Activated CD8-positive, alpha-beta memory T cell treated with anti-CD3 and anti-CD28 coated beads, Interleukin-2, amount 50 U/mL, for 4 hours (primary cell): ENCODE measurements at regions not wholly inside any gene's neighbourhood (a gene's known extent, or its start where the extent isn't known, plus 50 kb on each side); places are given as distances from the start of the nearest gene placed in this dataset.

Experiments used
- DNase-seq: peaks from one replicate; pipeline ENCODE4 v3.0.0-alpha.2; 2020

DNA sequence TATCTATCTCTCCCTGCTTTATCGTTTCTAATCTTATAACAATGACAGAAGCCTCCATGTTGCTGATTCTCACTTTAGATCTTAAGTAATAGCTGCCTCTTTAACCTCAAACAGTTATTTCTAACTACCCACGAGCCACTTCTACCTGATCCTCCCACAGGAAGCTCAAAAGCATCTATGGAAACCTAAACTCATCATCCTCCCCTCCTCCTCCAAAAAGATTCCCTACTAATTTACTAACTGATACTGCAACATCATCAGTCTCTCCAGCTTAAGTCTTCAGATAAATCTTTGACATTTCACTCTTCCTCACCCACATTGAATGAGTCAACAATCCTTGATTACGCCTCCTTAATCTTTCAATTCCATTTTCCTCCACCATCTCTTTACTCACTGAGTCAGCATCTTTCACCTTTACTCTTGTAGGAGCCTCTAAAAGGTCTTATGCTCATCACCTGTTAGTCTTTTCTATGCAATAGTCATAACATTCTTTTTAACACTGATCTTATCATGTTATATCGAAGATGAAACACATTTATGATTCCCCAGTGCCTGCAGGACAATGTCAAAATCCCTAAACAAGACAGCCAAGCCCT, 526.7 kb upstream of the CDH4 start:
- DNase-seq: no peak

DNA sequence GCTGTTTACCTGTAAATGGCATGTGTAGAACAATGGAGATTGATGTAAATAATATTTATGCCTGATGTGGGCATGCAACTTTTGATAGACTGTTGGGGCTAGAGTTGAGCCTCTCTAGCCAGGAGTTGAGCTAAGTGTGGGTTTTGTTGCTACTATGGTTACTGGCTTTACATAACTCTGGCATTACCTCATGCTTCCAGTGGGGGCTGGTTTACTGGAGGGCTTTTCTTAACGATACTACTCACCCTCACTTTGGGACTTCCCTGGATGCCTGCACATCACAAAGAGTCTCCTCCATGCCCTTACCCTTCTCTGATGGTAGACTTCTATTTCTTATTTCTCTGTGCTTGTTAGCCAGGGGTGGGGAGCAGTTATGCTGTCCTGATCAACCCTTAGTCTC, 524.6 kb upstream of the CDH4 start:
- DNase-seq: no peak

DNA sequence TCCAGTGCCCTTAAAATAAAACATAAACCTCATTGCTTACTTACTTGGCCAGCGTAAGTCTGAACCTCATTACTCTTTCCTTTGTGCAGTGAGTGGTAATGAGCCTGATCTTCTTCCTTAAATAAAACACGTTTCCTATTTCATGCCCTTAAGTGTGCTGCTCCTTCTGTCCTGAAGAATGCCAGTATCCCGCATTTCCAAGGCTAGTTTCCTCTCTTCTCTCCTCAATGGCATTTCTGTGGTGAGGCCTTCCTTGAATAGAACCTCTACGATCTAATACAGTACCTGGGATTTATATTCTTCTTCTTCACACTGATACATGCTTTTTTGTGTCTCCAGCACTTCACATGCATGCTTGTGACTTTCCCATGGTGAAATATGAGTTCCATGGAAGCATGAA, 523.4 kb upstream of the CDH4 start:
- DNase-seq: no peak

DNA sequence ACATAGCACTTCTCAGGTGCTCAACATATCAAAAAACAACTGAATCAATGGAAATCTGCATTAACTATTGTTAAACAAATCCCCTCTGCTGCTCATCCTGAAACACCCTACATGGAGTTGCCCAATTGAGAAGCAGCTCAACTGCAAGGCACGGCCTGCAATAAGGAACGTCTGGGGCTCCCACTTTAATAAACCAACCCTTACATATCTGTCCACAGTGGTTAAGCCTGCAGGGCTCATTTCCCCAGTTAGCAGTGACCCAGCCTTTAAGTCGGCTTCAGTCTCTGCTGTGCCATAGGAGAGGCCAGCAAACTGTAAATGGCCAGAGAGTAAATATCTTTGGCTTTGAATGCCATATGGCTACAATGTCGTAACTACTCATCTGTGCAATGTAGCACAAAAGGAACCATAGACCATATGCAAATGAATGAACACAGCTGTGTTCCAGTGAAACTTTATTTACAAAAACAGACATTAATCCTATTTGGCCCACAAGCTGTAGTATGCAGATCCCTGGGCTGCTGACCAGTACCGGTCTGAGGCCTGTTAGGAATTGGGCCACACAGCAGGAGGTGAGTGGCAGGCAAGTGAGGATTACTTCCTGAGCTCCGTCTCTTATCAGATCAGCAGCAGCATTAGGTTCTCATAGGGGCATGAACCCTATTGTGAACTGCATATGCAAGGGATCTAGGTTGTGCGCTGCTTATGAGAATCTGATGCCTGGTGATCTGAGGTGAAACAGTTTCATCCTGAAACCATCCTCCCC, 522.7 kb upstream of the CDH4 start:
- no peak for DNase-seq

DNA sequence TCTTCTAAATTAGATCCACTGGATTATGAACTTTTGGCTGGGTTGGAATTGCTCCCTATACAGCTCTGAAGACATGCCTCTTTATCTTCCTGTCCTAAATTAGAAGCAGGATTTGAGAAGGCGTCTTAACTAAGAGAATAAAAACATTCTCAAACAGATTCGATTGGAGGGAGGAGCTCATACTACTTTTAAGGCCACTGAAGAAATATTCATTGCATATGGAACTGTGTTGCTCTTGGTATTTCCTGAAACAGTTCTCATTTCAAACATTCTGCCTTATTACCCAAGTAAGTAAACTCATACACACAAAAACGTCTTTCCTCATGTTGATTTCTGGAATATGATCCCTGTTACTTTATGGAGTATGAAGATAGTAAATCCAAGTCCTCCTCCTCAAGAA, 519.7 kb upstream of the CDH4 start:
- no peak for DNase-seq

DNA sequence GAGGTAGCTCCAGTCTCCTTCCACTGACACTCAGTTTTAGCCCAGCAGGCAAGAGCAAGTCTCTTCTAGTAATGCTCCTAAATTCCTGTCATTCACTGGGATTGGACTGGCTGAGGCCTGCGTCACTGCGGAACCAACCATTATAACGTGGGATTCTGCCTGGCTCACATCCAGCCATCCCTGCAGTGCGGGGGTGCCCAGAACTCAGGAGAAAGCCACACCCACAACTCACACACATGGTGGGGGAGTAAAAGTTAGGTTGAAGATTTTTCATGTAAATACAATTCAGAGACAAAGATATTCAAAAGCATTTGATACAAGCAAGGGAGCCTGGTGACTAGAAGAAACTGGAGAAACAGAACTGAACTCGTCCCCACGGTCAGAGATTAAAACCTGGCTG, 504.0 kb upstream of the CDH4 start:
- DNase-seq: no peak

DNA sequence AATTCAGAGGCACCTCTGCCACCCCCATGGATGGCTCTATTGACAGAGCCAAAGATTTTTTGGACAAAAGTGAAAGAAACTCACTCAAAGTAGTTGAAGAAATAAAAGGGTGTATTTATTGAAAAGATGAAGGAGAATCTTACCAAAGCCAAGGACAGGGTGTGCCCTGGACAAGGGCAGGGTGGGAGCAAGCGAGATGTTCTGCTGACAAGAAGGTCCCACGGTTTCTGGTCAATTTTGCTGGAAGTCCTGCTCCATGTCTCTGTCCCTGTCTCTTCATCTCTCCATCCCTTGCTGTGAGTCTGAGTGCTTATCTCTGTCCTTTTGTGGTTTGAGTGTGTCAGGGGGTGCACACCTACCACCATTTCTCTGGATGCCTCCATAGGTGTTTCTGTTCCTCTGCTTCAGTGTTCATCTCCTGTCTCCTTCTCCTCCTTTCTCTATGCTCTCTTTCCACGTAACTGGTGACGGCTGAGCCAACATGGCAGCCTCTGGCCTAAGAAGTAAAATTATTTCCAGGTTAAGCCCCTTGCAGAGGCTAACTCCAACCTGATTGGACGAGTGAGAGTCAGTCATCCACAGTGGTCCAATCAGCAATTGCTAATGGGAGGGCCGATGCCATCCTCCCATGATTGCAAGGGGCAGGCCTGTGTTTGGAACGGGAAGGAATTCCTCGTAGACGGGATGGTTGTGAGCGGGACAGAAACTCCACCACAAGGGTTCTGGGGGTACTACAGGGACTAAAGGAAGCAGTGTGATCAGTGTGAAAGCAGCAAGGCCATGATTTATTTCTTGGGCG, 502.1 kb upstream of the CDH4 start:
- DNase-seq: no peak

DNA sequence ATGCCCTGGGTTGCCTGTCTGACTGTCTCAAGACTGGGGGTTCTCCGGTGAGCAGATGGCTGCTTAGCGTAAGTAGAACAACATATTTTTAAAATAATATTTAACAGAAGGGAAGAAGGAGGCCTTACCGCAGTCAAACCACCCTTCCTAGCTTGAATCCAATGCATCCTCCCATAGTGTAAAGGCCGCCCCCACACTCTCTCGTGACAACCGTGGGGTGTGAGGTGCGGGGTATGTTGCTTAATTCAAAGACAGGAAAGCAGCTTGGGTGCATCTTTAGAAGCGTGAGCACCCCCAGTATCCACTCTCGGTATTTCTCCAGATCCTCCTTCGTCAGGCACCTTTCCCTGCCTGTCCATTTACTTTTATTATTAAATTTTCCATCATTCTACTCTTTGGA, 501.2 kb upstream of the CDH4 start:
- no peak for DNase-seq

DNA sequence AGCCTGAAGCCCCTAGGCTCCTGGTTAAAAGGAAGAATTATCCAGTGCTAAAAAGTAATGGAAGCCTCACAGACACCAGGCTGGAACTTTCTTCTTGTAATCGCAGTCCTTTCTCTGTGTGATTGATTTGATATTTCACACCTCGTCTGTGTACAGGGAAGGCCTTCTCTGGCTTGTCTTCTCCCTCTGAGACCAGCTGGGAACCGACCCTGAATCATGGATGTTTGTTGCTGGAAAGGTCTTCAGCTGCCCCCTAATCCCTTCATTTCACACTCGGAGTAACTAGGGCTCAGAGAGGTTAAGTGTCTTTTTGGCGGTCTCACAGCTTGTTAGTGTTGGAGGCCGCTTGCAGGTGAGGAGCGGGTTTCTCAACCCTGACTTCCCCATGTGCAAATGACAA, 500.2 kb upstream of the CDH4 start:
- DNase-seq: no peak

DNA sequence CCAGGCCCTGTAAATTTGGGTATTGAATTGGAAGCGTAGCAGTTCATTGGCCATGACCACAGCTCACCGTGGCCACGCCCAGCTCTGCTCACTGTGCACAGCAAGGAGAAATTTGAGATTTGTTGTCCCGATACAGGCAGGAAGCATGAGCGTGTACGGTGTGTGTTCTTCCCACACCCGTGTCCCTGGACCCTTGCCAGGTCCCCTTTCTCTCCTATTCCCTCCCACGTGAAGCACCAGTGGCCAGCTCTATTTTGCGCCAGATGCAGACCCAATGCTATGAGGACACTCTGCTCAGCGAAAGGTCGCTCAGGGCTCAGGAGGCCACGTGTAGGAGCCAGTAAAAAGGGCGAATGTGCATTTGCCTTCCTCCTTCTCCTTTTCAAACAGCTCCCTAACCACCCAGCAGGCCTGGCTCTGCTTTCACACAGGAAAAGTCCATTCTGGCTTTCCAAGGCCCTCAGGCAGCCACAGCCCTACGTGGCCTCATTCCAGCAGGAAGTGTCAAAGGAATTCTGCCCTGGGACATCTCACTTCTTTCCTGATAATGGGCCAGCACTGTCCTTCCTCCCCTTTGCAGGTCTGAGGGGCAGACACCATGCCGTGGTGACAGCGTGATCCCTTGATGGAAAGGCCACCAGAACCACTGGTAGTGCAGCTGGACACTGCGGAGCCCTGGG, 499.2 kb upstream of the CDH4 start:
- DNase-seq: no peak

DNA sequence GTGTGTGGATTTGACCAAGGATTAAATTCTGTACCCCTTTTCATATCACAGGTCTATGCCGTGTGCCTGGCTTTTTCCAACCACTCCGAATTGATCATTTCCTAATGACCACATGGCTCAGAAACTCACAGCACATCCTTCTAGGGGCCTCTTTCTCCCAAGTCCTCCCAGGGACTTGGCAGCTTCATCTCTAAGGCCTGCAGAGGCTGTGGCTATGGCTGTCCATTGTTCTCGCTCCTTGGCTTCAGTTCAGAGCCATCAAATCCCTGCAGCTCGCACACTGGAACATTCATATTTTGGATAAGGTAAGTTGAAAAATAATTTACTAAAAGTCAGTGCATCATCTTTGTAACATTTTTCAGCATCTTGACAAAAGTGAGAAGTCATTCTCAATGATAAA, 497.2 kb upstream of the CDH4 start:
- DNase-seq: no peak

DNA sequence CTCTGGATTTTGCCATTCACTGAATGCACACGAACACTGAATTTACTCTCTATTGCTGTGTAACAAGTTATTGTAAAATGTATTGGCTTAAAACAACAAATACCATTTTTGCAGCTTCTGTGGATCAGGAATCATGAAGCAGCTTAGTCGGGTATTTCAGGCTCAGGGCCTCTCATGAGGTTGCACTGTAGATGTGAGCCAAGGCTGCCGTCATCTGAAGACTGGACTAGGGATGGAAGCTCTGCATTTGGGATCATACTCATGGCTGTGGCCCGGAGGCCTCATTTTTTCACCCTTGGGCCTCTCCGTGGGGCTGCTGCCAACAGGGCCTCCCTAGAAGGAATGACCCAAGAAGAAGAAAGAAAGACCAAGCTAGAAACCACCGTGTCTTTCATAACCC, 492.4 kb upstream of the CDH4 start:
- no peak for DNase-seq

DNA sequence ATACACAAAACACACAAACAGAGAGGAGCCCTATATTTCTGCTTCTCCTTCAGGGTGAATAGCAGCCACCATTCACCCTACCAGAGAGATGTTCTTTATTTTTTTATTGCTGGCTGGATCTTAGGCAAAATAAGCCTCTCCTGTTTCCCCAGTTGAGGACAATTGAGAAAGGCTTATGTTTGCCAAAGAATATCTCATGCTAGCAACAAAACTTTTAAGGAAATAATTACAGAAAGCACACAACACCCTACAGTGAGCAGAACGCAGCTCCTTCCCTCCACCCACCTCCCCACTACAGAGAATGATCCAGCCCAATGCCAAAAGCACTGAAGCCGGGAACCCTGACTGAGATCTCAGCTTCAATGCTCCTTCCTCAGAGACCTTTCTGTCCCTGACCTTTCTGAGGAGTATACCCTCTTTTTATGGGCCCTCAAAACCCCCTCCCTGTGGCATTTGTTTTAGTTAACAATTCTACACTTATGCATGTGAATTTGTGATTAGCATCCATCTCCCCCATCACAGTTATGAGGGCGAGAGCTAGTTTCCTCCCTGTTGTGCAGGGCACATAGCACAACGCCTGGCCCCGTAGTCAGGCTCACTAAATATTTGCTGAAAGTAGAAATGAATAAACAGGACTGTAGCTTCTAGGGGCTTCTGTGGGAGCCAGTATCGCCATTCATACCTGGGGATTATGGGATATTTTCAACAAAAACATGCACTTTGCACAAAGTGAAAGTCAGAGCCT, 491.6 kb upstream of the CDH4 start:
- no peak for DNase-seq

DNA sequence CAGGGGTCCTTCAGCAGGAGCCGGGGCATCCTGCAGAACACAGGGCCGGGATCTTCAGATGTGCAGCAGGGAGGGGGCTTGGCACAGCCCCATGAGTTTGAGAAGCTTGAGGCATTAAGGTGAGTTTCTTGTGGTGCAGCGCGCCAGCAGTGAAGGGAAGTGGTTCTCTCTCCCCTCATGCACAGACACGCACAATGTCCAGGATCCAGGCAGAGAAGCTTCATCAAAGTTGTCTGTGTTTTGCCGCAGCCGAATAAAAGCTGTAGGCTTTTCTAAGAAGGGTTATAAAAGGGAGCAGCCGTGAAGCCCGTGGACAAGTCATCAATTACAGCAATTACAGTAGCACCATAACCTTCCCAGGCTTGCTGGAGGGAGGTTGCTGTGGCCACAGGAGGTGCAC, 491.0 kb upstream of the CDH4 start:
- no peak for DNase-seq

DNA sequence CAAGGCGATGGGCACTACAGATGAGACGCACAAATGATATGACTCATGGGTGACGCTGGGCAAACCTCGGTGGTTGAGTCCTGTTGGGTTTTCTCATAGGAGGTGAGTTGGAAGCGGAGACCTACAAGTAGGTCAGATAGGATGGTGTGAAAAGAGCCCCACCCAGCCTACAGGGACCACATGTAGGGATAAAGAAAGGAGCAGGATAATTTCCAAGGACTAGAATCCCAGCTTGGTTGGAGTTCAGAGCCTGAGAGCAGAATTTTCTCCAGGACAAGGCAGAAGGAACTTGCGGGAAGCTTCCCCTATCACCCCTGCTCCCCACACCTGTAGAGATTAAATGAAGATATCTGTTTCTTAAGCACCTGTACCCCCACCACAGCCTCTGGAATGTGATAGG, 489.7 kb upstream of the CDH4 start:
- DNase-seq: no peak

DNA sequence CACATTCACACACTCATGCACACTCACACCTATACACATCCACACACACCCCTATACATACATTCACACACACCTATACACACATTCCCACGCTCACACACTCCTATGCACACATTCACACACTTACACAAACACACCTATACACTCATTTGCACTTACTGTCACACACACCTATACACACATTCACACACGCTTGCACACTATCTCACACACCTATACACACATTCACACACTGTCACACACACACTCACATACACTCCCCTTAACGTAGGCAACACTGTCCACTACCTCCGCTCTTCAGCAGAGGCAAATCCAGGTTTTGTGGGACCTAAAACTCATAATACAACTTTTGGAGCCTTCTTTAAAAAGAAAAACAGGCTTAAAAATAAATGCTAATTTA, 487.7 kb upstream of the CDH4 start:
- DNase-seq: no peak

DNA sequence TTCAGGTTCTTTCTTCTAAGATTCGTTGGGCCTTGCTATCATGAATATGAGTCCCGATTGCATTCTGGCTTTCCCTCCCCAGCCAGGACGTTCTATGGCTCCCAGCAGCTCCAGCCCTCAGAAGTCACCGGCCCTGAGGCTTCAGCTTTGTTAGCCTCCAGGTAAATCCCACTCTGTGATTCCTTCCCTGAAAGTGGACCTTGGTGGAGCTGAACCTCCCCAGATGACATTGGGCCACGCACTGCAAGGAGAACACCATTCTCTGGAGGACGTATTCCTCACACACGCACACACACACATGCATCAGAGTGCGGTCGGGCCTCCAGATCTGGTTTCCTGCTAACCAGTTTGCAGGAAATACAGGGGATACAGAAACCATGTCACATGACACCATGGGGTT, 487.3 kb upstream of the CDH4 start:
- no peak for DNase-seq

DNA sequence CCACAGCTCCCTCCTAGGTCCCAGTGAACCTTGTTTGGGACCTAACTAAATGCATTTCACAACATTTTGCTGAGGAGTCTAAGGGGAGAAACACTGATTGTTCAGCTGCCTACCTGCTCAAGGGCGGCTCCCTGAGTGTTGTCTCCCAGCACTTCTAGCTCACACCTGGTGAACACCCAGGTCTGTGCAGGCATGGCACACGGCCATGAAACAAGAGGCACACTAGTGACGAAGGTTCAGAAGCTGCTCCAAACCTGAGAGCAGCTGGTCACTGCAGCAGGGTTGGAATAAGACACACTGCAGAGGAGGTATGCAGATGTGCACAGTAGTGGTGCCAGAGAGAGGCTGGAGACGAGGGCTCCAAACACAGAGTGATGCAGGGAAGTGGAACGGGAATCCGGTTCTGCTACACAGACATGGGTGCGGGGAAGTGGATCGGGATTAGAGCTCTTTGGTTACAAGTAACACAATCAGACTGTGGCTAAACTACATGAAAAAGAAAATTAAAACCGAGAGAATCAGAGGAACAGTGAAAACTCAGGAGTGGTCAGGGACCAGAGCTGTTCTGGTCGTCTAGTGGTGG, 486.1 kb upstream of the CDH4 start:
- DNase-seq: no peak

DNA sequence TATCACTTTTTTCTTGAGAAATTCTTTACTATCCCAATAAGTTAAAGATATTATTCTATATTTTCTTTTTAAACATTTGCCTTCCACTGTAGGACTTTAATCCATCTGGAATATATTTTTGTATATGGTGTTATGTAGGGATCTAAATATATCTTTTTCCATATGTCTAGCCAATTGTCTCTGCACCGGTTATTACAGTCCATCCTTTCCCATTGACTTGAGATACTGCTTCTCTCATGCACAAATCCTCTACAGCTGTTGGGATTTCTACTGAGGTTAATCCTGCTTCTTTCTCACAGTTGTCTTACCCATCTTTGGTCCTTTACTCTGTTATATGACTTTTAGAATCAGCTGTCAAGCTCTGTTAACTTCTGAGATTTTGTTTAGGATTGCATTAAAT, 483.8 kb upstream of the CDH4 start:
- DNase-seq: no peak

DNA sequence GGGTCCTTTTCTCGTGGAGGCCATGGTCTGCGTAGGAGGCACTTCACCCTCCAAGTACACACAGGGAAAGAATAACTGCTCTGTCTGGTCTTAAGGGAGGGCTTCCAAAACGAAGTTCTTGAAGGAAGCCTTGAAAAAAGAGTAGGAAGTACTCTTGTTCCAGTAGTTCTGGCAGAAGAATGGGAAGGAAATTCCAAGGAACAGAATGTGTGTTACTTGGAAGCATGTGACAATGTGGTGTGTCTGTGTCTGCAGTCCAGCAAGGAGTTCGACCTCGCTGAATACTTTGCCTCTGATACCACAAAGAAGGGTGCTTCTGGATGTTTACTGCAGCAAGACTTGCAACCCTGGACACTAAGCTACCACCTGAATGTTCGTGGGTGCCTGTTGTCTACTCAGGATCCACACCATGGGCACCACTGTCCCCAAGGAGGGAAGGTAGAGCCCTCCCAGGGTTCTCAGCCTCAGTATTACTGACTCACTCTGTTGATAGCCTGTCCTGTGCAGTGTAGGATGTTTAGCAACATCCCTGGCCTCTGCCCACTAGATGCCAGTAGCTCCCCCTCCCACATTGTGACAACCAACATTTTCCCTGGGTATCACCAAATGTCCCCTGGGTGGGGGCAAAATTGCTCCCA, 471.6 kb upstream of the CDH4 start:
- no peak for DNase-seq

DNA sequence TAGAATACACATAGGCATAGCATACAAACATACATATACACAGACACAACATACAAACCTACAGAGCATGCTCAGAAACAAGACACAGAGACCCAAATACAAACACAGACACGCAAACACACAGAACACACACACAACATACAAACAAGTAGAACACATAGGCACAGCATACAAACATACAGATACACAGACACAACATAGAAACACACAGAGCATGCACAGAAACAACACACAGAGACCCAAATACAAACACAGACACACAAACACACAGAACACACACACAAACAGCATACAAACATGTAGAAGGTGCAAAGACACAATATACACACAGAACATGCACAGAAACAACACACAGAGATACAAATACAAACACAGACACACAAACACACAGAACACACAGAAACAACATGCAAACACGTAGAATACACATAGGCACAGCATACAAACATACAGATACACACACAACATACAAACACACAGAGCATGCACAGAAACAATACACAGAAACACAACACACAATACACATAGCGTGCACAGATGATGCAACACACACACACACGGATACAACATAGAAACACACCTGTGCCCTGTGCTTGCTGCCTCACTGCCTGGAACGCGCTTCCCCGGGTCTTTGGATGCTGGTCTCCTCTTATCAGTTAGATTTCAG, 469.0 kb upstream of the CDH4 start:
- DNase-seq: no peak

DNA sequence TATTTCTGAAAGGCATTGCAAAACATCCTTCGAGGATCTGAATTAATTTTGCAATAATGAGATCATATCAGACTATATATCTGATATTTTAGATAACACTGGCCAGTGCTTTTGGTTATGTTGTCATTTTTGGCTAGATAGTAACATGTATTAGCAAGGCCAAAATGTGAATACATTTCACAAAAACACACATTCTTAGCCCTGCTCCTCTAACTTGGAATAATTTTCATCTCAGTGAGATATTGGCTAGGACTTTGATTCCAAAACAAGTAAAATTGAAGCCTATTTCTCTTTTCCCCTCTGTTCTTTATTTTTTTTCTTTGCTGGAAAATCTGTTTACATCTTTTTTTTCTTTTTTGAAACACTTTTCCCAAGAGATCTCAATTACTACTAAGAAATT, 466.8 kb upstream of the CDH4 start:
- no peak for DNase-seq
